DOHH2 (cell line): ENCODE measurements at regions not wholly inside any gene's neighbourhood (a gene's known extent, or its start where the extent isn't known, plus 50 kb on each side); places are given as distances from the start of the nearest gene placed in this dataset.

ENCODE experiments used
- EZH2phosphoT487 ChIP-seq: fragments of 200-600 bp; sonication (generic); IDR thresholded peaks from 2 replicates; pipeline ENCODE4 v1.6.1; 2017; ENCODE audit warnings: borderline replicate concordance, mild to moderate bottlenecking, antibody characterized with exemption, low read length, moderate library complexity, mixed read lengths
- TF ChIP-seq, protein P1 (sequence below): fragments of 200-600 bp; sonication (generic); IDR thresholded peaks from one replicate; pipeline ENCODE4 v1.5.1; 2014; ENCODE audit warnings: antibody characterized with exemption, mild to moderate bottlenecking, low read depth, low read length; ENCODE audit not compliant: poor library complexity, severe bottlenecking

DNA sequence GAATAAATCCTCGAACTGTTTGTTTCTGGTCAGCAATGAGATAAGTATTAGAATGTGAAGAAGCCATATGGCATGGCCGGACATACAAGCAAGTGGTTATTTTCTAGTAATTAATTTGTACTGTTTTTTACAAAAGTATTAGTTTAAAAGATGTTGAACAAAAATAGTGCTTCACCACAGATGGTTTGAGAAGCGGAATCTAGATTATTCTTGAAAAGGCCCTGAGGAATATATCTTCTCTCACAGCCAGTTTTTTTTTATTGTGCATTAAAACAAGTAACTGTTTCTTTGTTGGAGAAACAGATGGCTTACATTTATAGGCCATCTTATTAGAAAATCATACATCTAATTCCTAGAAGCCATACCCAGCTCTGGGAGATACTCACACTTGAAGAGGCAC lies 153.3 kb downstream of the TMEM26 start:
- TF ChIP-seq, protein P1, sequence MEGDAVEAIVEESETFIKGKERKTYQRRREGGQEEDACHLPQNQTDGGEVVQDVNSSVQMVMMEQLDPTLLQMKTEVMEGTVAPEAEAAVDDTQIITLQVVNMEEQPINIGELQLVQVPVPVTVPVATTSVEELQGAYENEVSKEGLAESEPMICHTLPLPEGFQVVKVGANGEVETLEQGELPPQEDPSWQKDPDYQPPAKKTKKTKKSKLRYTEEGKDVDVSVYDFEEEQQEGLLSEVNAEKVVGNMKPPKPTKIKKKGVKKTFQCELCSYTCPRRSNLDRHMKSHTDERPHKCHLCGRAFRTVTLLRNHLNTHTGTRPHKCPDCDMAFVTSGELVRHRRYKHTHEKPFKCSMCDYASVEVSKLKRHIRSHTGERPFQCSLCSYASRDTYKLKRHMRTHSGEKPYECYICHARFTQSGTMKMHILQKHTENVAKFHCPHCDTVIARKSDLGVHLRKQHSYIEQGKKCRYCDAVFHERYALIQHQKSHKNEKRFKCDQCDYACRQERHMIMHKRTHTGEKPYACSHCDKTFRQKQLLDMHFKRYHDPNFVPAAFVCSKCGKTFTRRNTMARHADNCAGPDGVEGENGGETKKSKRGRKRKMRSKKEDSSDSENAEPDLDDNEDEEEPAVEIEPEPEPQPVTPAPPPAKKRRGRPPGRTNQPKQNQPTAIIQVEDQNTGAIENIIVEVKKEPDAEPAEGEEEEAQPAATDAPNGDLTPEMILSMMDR, result no peak
- TF ChIP-seq EZH2phosphoT487, result no peak
